HG03571 (cell line): ENCODE measurements at regions not wholly inside any gene's neighbourhood (a gene's known extent, or its start where the extent isn't known, plus 50 kb on each side); places are given as distances from the start of the nearest gene placed in this dataset.
"Not testable (repeated sequence)": the region's sequence is repeated elsewhere in the genome, so short reads cannot be mapped to it uniquely, and the experiment has no call there.

Source experiments
- ATAC-seq: cut with Tn5 transposase; IDR thresholded peaks from one replicate; pipeline ENCODE4 v1.9.1; 2021; ENCODE audit not compliant: unreplicated experiment

- ATAC-seq, result no peak
Observed at GRCh38 chr4:187060551-187060950, 336.9 kb upstream of the FAT1 start.

GRCh38 chr4:187063251-187063650, 339.6 kb upstream of the FAT1 start:
- no peak for ATAC-seq

- ATAC-seq, result no peak
Observed at GRCh38 chr4:187064033-187064432, 340.4 kb upstream of the FAT1 start.

GRCh38 chr4:187065396-187065795, 341.7 kb upstream of the FAT1 start:
- ATAC-seq, result no peak

GRCh38 chr4:187065806-187066205, 342.1 kb upstream of the FAT1 start:
- ATAC-seq, result no peak

GRCh38 chr4:187069398-187069797, 345.7 kb upstream of the FAT1 start:
- ATAC-seq, result no peak

GRCh38 chr4:187070158-187070557, 346.5 kb upstream of the FAT1 start:
- no peak for ATAC-seq

GRCh38 chr4:187070740-187071139, 347.1 kb upstream of the FAT1 start:
- no peak for ATAC-seq

- ATAC-seq, result no peak
Observed at GRCh38 chr4:187071946-187072600, 348.4 kb upstream of the FAT1 start.

- no peak for ATAC-seq
Observed at GRCh38 chr4:187073820-187074219, 350.2 kb upstream of the FAT1 start.

- no peak for ATAC-seq
Observed at GRCh38 chr4:187075514-187075913, 351.9 kb upstream of the FAT1 start.

- no peak for ATAC-seq
Observed at GRCh38 chr4:187077744-187078401, 354.2 kb upstream of the FAT1 start.

GRCh38 chr4:187084701-187085100, 361.0 kb upstream of the FAT1 start:
- no peak for ATAC-seq

- no peak for ATAC-seq
Observed at GRCh38 chr4:187085339-187085738, 361.7 kb upstream of the FAT1 start.

- ATAC-seq, result no peak
Observed at GRCh38 chr4:187086151-187086550, 362.5 kb upstream of the FAT1 start.

GRCh38 chr4:187088070-187088799, 364.6 kb upstream of the FAT1 start:
- ATAC-seq, result no peak

GRCh38 chr4:187090401-187090800, 366.7 kb upstream of the FAT1 start:
- no peak for ATAC-seq

GRCh38 chr4:187090832-187091231, 367.2 kb upstream of the FAT1 start:
- not testable (repeated sequence) for ATAC-seq

- ATAC-seq, result no peak
Observed at GRCh38 chr4:187094144-187094543, 370.5 kb upstream of the FAT1 start.

- ATAC-seq, result no peak
Observed at GRCh38 chr4:187098429-187098828, 374.8 kb upstream of the FAT1 start.

GRCh38 chr4:187103351-187103750, 379.7 kb upstream of the FAT1 start:
- no peak for ATAC-seq

- ATAC-seq, result no peak
Observed at GRCh38 chr4:187108845-187109244, 385.2 kb upstream of the FAT1 start.
